Stimulated activated CD8-positive, alpha-beta memory T cell treated with anti-CD3 and anti-CD28 coated beads, Interleukin-15, amount 100 ng/mL, for 48 hours (primary cell): ENCODE measurements at regions not wholly inside any gene's neighbourhood (a gene's known extent, or its start where the extent isn't known, plus 50 kb on each side); places are given as distances from the start of the nearest gene placed in this dataset.
"Not testable (repeated sequence)": the region's sequence is repeated elsewhere in the genome, so short reads cannot be mapped to it uniquely, and the experiment has no call there.

Experiments used
- DNase-seq, 2 donors: peaks; one replicate each; pipeline ENCODE4 v3.0.0-alpha.2; 2020; ENCODE audit warnings: low read depth in 2 of 2

DNA sequence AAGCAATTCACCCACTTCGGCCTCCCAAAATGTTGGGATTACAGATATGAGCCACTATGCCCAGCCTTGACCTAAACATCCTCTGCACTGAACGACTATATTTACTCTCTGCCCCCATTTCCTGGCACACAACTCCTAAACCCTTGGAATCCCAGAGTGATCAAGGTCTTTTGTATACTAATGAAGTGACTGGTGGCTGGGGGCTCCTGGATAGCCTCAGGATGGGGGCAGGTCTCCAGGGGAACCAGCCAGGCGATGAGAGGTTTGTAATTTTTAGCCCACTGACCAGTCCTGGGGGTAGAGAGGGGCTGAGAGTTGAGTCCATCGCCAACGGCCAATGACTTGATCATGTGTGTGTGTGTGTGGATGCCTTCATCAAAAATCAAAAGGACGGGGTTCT, 71.1 kb downstream of the FAM50B start:
- DNase-seq: no peak

DNA sequence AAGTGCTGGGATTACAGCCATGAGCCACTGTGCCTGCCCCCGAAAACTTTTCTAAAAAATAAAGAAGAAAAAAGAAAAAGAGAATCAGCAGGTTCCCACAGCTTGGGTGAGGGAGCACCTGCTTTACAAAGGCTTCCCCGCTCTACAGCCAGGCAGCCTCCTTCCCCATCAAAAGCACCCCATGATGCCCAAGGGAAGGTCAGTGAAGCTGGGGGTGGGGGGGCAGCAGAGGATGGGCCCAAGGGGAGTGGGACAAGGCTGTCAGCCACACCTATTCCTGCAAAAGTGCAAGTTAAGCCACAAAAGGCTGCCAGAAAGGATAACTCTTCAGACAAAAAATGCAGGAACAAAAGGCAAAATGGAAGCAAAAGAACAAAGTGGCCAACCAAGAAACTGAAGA, 72.5 kb downstream of the FAM50B start:
- no peak for DNase-seq

DNA sequence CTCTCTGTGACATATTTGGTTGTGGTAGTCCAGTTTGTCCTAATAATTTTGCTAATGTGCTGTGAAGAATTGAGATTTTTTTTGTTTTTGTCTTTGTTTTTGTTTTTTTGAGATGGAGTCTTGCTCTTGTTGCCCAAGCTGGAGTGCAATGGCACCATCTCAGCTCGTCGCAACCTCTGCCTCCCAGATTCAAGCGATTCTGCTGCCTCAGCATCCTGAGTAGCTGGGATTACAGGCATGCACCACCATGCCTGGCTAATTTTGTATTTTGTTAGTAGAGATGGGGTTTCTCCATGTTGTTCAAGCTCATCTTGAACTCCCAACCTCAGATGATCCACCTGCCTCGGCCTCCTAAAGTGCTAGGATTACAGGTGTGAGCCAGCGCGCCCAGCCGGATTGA, 73.4 kb downstream of the FAM50B start:
- not testable (repeated sequence) for DNase-seq

DNA sequence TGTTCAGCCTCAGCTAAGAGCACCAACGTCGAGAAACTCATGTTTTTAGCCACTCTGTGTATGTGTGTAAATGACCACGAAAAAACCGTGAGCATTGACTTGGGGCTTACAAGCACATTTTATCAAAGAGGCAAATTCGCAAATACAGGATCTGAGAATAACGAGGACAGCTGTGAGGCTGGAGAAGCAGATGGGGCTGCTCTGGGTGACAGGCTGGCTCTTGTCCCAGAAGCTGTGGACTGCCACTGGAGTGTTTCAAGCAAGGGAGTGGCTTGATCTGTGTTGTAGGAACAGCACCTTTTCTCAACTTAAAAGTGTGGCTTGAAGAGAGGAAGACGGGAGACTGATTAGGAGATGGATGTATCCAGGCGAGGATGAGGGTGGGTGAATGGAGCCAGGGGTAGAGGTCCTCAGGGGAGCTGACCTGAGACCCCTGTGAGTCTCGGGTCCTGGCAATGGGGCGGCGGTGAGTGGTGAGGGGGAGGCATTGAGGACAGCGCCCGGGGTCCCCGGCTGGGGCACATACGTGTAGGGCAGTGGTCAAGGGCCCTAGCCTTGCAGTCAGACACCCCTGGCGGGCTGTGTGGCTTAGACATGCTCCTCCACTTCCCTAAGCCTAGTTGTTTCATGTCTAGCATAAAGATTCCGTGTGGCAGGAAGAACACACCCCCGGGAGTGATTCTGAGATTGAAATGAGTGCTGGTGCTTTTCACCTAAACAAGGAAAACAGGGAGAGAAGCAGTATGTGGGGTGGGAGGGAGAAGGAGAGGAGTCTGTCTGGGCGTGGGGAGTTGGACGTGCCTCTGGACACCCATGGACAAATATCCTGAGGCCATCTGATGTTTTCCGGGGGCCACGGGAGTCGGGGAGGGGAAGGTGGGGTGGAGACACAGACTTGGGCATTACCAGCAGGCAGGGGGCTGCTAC, 76.3 kb downstream of the FAM50B start:
- not testable (repeated sequence) for DNase-seq

DNA sequence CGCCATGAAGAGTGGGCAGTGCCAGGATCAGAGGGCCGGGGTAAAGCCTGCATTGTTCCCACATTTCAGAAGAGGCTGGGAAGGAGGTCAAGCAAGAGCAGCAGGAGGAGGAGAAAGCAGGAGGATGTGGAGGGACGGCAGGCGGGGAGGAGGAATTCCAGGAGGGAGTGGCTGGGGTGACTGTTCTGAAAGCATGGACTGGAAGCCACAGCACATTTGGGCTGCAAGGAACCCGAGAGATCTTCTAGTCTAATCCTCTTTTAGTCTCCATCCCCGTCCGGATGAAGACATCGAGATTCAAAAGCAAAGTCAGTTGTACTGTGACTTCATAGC, 76.9 kb downstream of the FAM50B start:
- DNase-seq: no peak

DNA sequence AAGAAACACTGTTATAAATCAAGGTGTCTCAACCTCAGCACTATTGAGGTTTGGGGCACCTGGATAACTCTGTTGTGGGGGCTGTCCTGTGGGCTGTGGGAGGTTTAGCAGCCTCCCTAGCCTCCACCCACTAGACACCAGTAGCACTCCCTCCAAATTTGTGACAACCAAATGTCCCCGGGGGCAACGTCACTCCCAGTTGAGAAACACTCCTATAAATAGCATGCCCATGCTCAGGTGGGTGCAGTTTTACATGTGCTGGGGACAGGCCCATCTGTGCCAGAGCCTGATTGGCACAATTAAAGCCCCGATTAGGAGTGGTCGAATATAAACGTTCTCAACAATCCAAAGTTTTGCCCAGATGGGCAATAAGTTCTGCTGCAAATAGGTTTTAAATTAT, 78.9 kb downstream of the FAM50B start:
- no peak for DNase-seq

DNA sequence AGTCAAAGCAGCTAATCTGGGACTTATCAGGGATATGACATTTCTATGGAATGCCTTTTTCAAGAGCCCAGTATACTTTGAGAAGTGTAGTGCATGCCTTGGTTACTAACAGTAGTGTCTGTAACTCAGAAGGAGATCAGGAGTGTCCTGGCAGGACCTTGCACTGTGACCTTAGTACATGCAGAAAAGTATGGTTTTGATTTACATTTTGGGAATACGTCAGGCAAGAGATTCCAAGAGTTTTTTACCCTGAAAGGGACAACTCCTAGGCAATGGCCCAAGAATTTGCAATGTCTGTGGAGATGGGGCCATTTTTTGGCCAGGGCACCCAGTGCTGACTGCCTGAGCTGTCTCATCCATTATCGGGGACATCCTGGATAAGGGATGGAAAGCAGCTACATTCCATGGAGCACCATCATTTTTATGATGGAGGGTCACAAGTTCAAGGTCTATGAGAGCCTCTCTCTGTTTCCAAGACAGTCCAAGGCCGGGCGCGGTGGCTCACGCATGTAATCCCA, 80.2 kb downstream of the FAM50B start:
- DNase-seq: no peak

DNA sequence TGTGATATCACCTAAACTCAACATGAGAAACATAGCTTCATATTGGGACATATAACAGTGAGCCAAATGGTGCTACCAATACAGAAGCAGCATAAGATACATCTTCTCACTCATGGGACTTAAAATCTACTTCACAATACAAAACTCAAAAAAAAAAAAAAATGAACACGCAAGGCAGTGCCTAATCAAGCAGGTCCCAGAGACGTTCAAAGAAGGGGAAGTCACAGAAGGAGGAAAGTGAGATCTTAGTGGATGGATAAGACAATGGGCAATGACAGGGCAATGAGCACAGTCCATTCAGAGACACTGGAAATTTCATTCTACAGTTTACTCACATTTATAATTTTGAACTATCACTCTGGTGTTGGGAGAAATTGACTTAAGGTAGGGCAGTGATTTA, 88.3 kb downstream of the FAM50B start:
- no peak for DNase-seq

DNA sequence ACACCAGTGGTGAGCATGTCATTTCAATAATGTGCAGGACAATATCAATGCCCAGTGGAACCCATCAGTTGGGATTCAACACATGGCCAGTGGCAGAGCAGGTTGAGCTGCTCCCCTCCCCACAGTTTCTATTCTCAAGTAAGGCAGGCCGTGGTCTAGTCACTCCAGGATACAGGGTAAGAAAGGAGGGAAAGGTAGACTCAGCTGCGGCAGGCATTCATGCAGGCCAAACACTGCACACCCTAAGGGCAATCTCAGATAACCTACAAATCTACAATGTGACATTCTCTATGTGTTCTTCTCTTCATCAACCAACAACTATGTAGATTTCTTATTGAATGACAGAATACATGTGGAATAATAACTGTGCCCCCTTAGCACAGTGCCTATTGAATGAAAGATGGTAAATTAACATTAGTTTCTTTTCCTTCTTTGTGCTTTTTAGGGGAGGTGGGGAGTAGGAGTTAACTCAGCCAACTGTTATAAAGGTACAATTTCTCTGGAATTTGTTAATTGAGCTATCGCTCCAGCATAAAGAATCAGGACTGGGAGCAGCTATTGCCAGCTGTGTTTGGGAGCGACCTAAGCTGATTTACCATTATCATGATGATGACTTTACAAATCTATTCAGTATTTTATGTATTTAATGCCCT, 89.7 kb downstream of the FAM50B start:
- no peak for DNase-seq

DNA sequence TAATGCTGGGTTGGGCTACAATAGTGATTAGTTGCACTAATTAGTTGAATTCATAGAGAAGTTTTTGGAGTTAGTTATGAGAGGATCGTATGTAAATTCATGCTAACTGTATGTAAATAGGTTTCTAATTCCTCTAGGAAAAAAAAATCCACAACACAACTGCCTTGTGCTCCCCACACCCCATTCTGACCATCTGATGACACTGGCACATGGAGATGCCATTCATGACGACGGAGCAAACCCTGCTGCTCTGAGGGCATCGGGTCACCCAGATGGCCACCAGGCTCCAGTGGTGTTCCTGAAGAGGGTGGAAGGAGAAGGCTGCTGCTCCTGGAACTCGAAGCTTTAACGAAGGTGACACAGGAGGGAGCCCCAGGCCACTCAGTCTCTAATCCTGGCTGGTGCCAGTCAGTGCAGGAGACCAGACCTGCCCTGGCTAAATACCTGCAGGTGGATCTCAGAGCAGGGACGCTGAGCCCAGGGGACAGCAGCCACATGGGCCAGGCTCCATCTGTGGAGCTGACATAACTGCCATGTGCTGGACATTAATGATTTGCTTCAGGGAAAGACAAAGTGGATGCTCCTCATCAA, 90.3 kb downstream of the FAM50B start:
- DNase-seq: no peak

DNA sequence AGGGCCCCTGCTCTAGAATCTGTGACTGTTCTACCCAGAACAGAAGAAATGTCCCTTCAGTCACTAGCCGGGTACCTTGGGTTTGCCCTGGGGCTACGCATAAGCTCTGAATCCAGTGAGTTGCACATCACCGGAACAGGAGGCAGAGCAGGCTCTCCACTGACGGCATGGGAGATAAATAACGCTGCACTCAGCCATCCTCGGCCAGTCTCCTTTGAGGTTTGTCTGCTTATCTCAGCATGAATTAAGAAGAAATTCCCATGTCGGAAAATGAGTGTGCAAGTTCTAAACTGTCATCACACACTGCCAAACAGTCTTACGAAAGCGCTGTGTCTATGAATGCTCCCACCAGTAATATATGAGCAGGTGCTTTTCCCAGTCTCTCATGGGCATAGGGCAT, 90.8 kb downstream of the FAM50B start:
- DNase-seq: no peak

DNA sequence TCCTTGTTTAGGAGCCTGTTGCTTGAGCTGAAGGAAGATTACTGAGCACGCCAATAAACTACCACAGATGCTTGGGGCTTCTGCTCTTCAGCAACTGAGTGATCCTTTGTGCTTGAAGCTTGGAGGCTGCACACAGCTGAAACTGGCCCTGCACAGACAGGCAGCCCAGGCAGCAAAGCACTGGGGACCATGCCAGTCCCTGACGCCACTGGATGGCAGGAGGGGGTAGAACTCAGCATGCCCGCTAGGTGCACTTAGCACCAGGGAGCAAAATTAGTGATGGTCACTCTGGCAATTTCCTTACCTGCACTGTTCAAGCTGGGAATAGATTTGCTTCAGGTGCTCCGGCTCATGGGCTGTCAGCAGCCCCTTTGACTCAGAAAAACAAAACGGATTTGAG, 91.5 kb downstream of the FAM50B start:
- DNase-seq: no peak

DNA sequence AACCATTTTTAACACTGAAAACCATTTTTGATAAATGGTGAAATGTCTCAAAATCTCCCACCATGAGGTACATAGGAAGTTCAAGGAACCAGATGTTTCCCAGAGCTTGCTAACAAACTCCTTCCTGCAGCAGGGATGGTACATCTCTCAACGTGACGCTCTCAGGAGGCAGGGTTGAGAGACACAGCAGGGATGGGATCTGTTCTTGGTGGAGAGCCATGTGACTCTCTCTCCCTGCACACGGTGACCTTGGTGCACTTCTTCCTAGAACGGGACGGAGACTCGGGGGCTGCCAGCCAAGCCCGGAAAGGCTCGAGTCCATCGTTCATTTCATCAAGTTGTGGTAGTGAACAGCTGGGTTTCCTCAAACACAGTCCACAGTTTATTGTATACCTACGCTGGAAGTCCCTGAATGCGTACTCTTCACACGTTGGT, 94.2 kb downstream of the FAM50B start:
- no peak for DNase-seq

DNA sequence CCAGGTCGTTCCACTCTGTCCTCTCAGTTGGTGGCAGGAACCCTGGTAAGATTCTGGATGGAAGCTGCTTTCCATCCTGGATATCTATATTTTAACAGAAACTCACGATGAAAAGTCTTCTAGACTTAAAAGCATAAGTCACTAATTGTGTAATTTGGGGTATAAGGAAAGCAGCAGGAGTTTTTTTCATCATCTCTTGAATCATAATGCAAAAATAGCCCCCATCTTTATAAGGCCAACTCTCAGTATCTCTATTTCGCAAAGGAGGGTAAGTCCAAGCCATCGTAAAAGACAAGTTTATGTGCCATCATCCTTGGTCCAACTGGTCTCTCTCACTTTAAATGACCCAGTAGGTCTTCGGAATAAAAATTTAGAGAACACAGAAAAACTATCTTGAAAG, 95.1 kb downstream of the FAM50B start:
- DNase-seq: no peak

DNA sequence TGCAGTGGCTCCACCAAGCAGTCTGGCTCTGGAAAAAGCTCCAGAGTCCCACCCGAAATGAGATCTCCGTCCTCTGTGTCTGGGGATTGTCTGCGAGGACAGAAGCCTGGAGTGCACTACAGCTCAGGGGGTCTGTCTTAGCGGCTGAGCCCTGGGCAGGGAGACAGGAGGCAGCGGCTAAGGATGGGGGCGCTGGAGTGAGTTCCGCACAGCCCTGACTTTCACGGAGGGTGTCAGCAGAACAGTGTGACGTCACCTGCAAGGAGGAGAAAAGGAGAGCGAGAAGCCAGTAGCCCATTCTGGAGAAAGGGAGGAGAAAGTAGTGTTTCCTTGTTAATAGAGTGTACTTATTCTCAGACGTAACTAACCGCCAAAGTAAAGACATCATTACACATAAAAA, 97.6 kb downstream of the FAM50B start:
- no peak for DNase-seq

DNA sequence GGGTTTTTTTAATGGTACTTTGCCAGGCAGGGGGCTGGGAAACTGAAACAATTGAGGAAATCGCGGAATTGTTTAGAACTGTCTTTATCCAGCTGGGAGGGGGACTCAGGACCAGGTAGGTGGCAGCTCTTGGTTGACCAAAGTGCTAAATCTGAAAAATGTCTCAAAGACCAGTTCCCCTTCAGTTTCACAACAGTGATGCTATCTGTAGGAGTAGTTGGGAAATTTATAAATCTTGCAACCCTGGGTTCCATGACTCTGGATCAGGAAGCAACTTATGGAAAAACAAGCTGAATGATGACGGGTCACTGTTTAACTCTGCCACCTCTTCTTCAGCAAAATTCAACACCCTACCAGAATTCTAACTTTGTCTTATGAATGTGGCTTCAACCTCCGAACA, 99.7 kb downstream of the FAM50B start:
- DNase-seq: no peak

DNA sequence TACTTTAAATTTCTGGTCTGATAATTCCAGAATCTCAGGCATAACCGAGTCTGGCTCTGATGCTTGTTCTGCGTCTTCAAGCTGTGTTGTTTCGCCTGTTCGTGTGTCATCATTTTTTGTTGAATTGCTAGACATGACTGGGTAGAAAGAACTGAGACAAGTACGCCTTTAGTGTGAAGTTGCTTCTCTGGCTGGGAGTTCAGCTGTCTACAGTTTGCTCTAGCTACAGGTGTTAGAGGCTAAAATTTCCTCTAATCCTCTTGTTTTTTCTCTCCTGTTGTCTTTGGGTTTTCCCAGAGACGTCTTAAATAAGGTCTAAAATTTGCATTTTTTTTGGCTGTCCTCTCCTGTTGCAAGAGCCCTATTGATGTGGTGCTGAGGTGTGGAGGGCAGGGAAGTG, 100.3 kb downstream of the FAM50B start:
- DNase-seq: no peak

DNA sequence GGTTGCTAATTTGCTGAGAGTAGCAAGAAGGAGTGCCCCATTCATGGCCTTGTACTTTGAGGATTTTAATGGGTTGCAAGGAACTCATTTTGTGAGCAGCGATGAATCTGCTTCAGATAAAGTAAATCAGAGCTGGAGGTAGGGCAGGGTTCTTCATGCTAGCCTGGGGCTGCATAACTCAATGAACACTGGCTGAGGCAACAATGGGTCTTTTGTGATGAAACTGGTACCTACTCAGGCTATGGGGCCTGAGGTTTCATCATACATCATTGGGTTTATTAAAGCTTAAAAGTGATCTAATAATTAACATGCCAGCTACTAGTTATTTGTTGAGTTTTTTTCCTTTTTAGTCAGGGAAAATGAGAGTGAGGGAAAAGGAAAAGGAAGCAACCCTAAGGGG, 106.9 kb downstream of the FAM50B start:
- DNase-seq: no peak

DNA sequence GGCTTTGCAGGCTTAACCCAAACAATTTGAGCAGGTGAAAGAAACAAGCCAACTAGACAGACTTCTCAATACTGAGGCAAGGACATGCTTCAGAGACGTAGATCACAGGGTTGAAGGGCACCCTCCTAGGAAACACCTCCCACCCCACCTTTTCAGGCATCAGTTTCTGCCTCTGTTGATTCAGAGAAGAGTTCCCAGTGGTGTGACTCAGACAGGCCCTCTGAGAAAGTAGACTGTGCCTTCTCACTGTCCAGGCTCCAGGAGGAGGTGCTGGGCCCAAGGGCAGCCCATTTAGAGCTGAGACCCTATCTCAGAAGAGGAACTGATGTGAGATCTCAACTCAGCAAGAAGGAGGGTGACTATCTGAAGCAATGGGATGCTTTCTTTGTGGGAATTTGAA, 108.1 kb downstream of the FAM50B start:
- DNase-seq: no peak

DNA sequence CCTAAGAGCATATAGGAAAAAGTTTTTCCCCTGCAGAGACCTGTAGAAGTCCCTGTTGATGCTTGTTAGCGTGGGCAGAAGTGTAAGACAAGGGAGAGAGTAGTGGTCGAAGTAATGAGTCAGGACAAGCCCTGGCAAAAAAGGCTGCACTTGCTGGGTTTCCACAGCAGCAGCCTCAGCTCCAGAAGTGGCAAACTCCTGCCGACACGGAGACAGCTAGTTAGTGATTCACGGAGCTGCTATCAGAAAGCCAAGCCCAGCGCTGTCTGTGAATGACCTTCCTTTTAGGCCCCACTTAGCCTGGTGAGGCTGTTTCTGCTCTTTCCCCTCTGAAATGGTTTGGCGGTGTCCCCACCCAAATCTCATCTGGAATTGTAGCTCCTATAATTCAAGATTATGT, 109.1 kb downstream of the FAM50B start:
- no peak for DNase-seq

DNA sequence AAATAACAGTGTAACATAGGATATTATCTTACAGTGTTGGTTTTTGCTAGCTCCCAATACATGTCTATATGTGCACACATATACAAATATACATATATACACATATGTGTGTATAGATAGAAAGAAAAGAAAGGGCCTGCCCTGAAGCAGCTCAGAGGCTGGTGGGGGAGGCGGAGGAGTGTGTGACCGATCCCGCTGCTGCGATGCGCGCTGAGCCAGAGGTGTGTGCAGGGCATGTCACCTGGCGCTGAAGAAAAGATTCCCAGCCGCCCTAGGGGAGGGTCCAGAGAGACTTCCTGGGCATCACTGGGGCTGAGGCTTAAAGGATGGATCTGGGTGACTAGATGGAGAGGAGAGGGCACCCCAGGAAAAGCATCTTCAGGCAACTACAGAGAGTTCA, 110.2 kb downstream of the FAM50B start:
- no peak for DNase-seq

DNA sequence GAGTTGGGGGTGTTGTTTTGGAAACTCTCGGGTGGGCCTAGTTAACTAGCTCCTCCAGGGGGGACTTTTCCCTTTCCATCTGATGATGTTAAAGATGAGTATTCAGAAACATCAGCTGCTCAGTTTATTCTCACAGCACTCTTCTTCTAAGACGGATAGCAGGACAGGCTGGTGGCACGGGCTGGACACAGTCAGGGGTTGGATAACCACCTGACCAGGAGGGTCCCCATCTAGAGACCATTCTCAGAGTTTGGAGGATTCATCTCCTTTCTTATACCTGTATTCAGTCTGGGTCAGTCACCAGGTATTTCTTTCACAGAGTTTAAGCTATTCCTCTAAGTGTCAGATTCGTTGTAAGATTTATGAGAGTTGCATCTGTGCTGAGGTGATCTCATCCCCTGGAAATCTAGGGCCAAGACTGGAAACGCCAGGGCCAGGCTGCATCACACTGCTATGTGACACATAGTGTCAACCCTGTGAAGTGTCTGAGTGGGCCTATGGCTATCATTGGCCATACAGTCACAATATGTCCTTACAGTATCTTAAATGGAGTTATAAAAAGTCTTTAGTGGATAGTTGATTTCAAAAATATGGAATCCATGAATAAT, 111.7 kb downstream of the FAM50B start:
- no peak for DNase-seq
